ENCODE measurements at regions not wholly inside any gene's neighbourhood (a gene's known extent, or its start where the extent isn't known, plus 50 kb on each side); places are given as distances from the start of the nearest gene placed in this dataset.

- no peaks in the 10 kb centered on the region for H3K9me3 ChIP-seq (ENCODE audit: control insufficient read depth in 1 of 2, insufficient read depth in 1 of 2, low read depth in 1 of 2, low read length in 2 of 2)
- POLR2A ChIA-PET, result no interaction called here
- ATAC-seq, result no peak
- H3K4me1 ChIP-seq (ENCODE audit: control insufficient read depth in 1 of 2, insufficient read depth in 2 of 2, low read length in 2 of 2), result no peaks in the 10 kb centered on the region
- RAD21 ChIA-PET (ENCODE audit: low non-redundant PET in 1 of 2, low total read pairs in 2 of 2, uncharacterized antibody in 2 of 2, unreplicated experiment in 2 of 2), result no interaction called here
- H3K79me2 ChIP-seq (ENCODE audit: insufficient read depth, low read length), result no peaks in the 10 kb centered on the region
- no peak overlapping the region for H3K27ac ChIP-seq (ENCODE audit: low read depth, low read length)
- H3K4me2 ChIP-seq (ENCODE audit: low read length), result no peak overlapping the region
- no peaks in the 10 kb centered on the region for H3K9me2 ChIP-seq (ENCODE audit: insufficient read depth)
- BruUV-seq (replicated peaks), result no TSS peak
- H3K9ac ChIP-seq (ENCODE audit: low read length), result no peak overlapping the region
- H4K20me1 ChIP-seq (ENCODE audit: insufficient read depth), result no peaks in the 10 kb centered on the region; the same call in 1 of the 2 replicates
- CTCF ChIA-PET, result no interaction called here
- no peaks in the 10 kb centered on the region for H3K36me3 ChIP-seq (ENCODE audit: control insufficient read depth in 1 of 2, insufficient read depth in 2 of 2, low read length in 2 of 2)
- no peak overlapping the region for H2AFZ ChIP-seq (ENCODE audit: low read depth, low read length, poor library complexity, severe bottlenecking)
- no peaks in the 10 kb centered on the region; the same call in 1 of the 2 replicates for H3K27me3 ChIP-seq (ENCODE audit: insufficient read depth, low read length)
- DNase-seq (ENCODE audit: low read depth, low spot score), result no peak
- TF ChIP-seq CTCF (IDR thresholded peaks at IDR 0.05 in 2 of 3, conservative IDR thresholded peaks at IDR 0.05 in 1 of 3; ENCODE audit: borderline replicate concordance in 1 of 3, insufficient read depth in 1 of 3, low read depth in 2 of 3, low read length in 2 of 3), result no peak
- TF ChIP-seq ELF1 (IDR thresholded peaks at IDR 0.05; ENCODE audit: borderline replicate concordance, low read depth), result no peak
- TF ChIP-seq ATF3 (IDR thresholded peaks at IDR 0.05), result no peak
- TF ChIP-seq JUND (IDR thresholded peaks at IDR 0.05), result no peak
- TF ChIP-seq MAX (IDR thresholded peaks at IDR 0.05), result no peak
- TF ChIP-seq ZBTB33 (IDR thresholded peaks at IDR 0.05; ENCODE audit: extremely low read depth, insufficient replicate concordance, low read length), result no peak
- no peak for TF ChIP-seq YY1 (IDR thresholded peaks at IDR 0.05; ENCODE audit: extremely low read depth, insufficient replicate concordance, low read depth, low read length)
- TF ChIP-seq SRF (IDR thresholded peaks at IDR 0.05; ENCODE audit: low read depth), result no peak
- TF ChIP-seq POLR2AphosphoS5 (IDR thresholded peaks at IDR 0.05; ENCODE audit: low read depth, low read length), result no peak
- TF ChIP-seq SIN3A (IDR thresholded peaks at IDR 0.05; ENCODE audit: low read depth), result no peak
- TF ChIP-seq FOSL1 (IDR thresholded peaks at IDR 0.05; ENCODE audit: low read depth), result no peak
- no peak for TF ChIP-seq ZNF274 (IDR thresholded peaks at IDR 0.05; ENCODE audit: low read depth, low read length)
- no peak for TF ChIP-seq TCF7L2 (IDR thresholded peaks at IDR 0.05; ENCODE audit: borderline replicate concordance, extremely low read depth, insufficient read depth, insufficient read length)
- TF ChIP-seq CEBPB (IDR thresholded peaks at IDR 0.05; ENCODE audit: low read depth), result no peak
- no peak for TF ChIP-seq EZH2 (IDR thresholded peaks at IDR 0.05)
- no peak for TF ChIP-seq SP1 (IDR thresholded peaks at IDR 0.05; ENCODE audit: low read depth)
- no peak for TF ChIP-seq RAD21 (IDR thresholded peaks at IDR 0.05; ENCODE audit: low read depth)
- no peak for TF ChIP-seq REST (IDR thresholded peaks at IDR 0.05; ENCODE audit: low read depth)
- no peak for TF ChIP-seq ZFX (IDR thresholded peaks at IDR 0.05)
- TF ChIP-seq EGR1 (IDR thresholded peaks at IDR 0.05; ENCODE audit: low read depth), result no peak
- H3K4me3 ChIP-seq (replicated peaks in 1 of 2; ENCODE audit: low read depth in 1 of 2, low read length in 2 of 2), result no peak overlapping the region
- intact Hi-C loops (cut with micrococcal nuclease), result no loop called here
Observed at GRCh38 chr20:52364405-52364804, 172.8 kb upstream of the ZFP64 start.

Data from HCT116 (cell line).